Activated T-helper 17 cell treated with anti-CD3 and anti-CD28 coated beads, Interleukin-2, amount 50 U/mL, for 72 hours (primary cell): ENCODE measurements at regions not wholly inside any gene's neighbourhood (a gene's known extent, or its start where the extent isn't known, plus 50 kb on each side); places are given as distances from the start of the nearest gene placed in this dataset.
A peak's percentile ranks its signal among the peaks of the same experiment; 100 is the strongest.
"Not testable (repeated sequence)": the region's sequence is repeated elsewhere in the genome, so short reads cannot be mapped to it uniquely, and the experiment has no call there.

Experiments
- ATAC-seq: fragments of 150-1000 bp; cut with Tn5 transposase; replicated peaks from 2 replicates; pipeline ENCODE4 v1.10.0; 2021; ENCODE audit warnings: mild to moderate bottlenecking, moderate library complexity
- H3K27ac Mint-ChIP-seq: one replicate; pipeline ENCODE4 v1.8.0; 2022; ENCODE audit warnings: mixed read lengths
- H3K27me3 Mint-ChIP-seq: one replicate; pipeline ENCODE4 v1.8.0; 2022; ENCODE audit warnings: mixed read lengths
- H3K36me3 Mint-ChIP-seq: one replicate; pipeline ENCODE4 v1.8.0; 2022; ENCODE audit warnings: low read depth, mild to moderate bottlenecking, mixed read lengths
- H3K4me1 Mint-ChIP-seq: one replicate; pipeline ENCODE4 v1.8.0; 2022; ENCODE audit warnings: mixed read lengths
- H3K4me3 Mint-ChIP-seq: one replicate; pipeline ENCODE4 v1.8.0; 2022; ENCODE audit warnings: mild to moderate bottlenecking, mixed read lengths
- H3K9me3 Mint-ChIP-seq: one replicate; pipeline ENCODE4 v1.8.0; 2022; ENCODE audit warnings: mixed read lengths

- Mint-ChIP-seq H3K27ac (no peak overlapping the region), H3K4me3 (no peak overlapping the region), H3K4me1 (peaks cover 14% of the 10 kb centered on the region), H3K9me3 (no peaks in the 10 kb centered on the region), H3K27me3 (no peaks in the 10 kb centered on the region), H3K36me3 (peaks cover 7% of the 10 kb centered on the region)
- ATAC-seq = no peak
Measured at GRCh38 chr10:60488111-60488669, 98.5 kb upstream of the ANK3 start.

- Mint-ChIP-seq H3K4me3 (no peak overlapping the region), H3K4me1 (peaks cover 14% of the 10 kb centered on the region), H3K9me3 (no peaks in the 10 kb centered on the region), H3K27ac (no peak overlapping the region), H3K27me3 (no peaks in the 10 kb centered on the region), H3K36me3 (peaks cover 7% of the 10 kb centered on the region)
- ATAC-seq = no peak
Measured at GRCh38 chr10:60487543-60487942, 97.9 kb upstream of the ANK3 start.

GRCh38 chr10:60485025-60485424, 95.3 kb upstream of the ANK3 start:
- H3K4me3 Mint-ChIP-seq = no peak overlapping the region
- no peak for ATAC-seq
- no peaks in the 10 kb centered on the region for H3K27me3 Mint-ChIP-seq
- peaks cover 1% of the 10 kb centered on the region for H3K9me3 Mint-ChIP-seq
- H3K27ac Mint-ChIP-seq = no peak overlapping the region
- peaks cover 11% of the 10 kb centered on the region for H3K4me1 Mint-ChIP-seq
- peaks cover 7% of the 10 kb centered on the region for H3K36me3 Mint-ChIP-seq

DNA sequence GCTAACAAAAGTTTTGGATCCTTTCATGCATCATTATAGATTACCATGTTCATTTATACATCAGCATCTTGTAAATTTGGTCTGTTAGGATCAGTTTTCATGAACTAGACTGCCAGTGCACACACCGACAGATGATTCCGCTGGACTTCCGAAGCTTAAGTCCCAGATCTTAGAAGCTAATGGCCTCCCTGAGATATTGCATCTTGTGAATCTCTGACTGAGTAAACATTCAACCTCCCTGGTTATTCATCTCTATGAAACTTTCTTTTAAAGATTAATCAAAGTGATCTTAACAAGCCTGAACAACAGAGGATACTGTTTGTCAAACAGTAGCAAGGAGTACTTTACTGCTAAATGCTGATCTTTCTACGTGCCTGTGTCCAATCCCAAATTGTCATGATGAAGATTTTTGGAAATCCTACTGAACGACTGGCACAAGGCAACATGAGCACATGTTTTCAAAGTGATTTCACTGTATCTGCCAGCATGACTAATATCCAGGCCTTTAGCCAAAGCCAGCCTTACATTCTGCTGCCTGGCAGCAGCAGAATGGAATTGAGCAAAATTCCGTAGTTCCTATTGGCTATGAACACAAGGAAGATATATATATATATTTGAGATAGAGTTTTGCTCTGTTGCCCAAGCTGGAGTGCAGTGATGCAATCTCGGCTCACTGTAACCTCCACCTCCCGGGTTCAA, 91.3 kb upstream of the ANK3 start:
- Mint-ChIP-seq H3K27ac (no peak overlapping the region), H3K9me3 (peaks cover 4% of the 10 kb centered on the region), H3K4me1 (peaks cover 11% of the 10 kb centered on the region), H3K4me3 (no peak overlapping the region), H3K27me3 (no peaks in the 10 kb centered on the region), H3K36me3 (no peaks in the 10 kb centered on the region)
- ATAC-seq = no peak

GRCh38 chr10:60479305-60480020, 89.8 kb upstream of the ANK3 start:
- H3K36me3 Mint-ChIP-seq = no peaks in the 10 kb centered on the region
- peaks cover 4% of the 10 kb centered on the region for H3K9me3 Mint-ChIP-seq
- no peaks in the 10 kb centered on the region for H3K27me3 Mint-ChIP-seq
- ATAC-seq = peak; percentile 96
- H3K27ac Mint-ChIP-seq = peak overlapping the region; percentile 37
- H3K4me3 Mint-ChIP-seq = peak overlapping the region; percentile 14
- peaks cover 11% of the 10 kb centered on the region for H3K4me1 Mint-ChIP-seq

DNA sequence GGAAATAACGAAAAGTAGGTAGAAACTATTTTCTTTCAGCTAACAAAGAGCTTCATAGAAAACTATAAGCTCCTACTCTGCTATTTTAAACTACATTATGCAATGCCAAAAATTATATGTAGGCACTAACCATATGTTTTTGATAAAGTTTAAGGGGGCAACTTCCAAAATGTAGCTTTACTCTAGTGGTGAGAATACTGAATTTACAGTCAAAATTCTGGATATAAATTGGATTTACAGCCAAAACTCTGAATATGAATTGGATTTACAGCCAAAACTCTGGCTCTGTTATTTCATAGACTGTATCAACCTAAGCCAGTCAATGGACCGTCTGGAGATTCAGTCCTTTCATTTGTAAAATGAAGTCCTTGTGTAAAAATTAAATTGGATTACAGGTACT, 86.8 kb upstream of the ANK3 start:
- Mint-ChIP-seq H3K4me1 (peaks cover 7% of the 10 kb centered on the region), H3K27ac (no peak overlapping the region), H3K9me3 (peaks cover 4% of the 10 kb centered on the region), H3K4me3 (no peak overlapping the region), H3K27me3 (no peaks in the 10 kb centered on the region), H3K36me3 (peaks cover 6% of the 10 kb centered on the region)
- no peak for ATAC-seq

- H3K27me3 Mint-ChIP-seq = no peaks in the 10 kb centered on the region
- peaks cover 6% of the 10 kb centered on the region for H3K36me3 Mint-ChIP-seq
- H3K4me3 Mint-ChIP-seq = no peak overlapping the region
- H3K27ac Mint-ChIP-seq = no peak overlapping the region
- no peaks in the 10 kb centered on the region for H3K9me3 Mint-ChIP-seq
- no peaks in the 10 kb centered on the region for H3K4me1 Mint-ChIP-seq
- ATAC-seq = no peak
Measured at GRCh38 chr10:60473557-60473956, 83.9 kb upstream of the ANK3 start.

GRCh38 chr10:60470091-60470490, 80.4 kb upstream of the ANK3 start:
- H3K27ac Mint-ChIP-seq = no peak overlapping the region
- no peaks in the 10 kb centered on the region for H3K4me1 Mint-ChIP-seq
- no peaks in the 10 kb centered on the region for H3K9me3 Mint-ChIP-seq
- H3K27me3 Mint-ChIP-seq = no peaks in the 10 kb centered on the region
- H3K36me3 Mint-ChIP-seq = peaks cover 12% of the 10 kb centered on the region
- ATAC-seq = no peak
- no peak overlapping the region for H3K4me3 Mint-ChIP-seq

DNA sequence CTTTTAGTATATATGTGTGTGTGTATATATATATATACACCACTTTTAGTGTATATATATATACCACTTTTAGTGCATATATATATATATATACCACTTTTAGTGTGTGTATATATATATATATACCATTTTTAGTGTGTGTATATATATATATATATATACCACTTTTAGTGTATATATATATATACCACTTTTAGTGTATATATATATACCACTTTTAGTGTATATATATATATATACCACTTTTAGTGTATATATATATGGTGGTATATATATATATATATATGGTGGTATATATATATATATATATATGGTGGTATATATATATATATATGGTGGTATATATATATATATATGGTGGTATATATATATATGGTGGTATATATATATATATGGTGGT, 79.5 kb upstream of the ANK3 start:
- ATAC-seq, H3K27ac Mint-ChIP-seq, H3K4me1 Mint-ChIP-seq, H3K9me3 Mint-ChIP-seq, H3K4me3 Mint-ChIP-seq, H3K27me3 Mint-ChIP-seq: not testable (repeated sequence)
- peaks cover 12% of the 10 kb centered on the region for H3K36me3 Mint-ChIP-seq

GRCh38 chr10:60467202-60467546, 77.5 kb upstream of the ANK3 start:
- H3K27ac Mint-ChIP-seq = no peak overlapping the region
- H3K27me3 Mint-ChIP-seq = no peaks in the 10 kb centered on the region
- H3K36me3 Mint-ChIP-seq = peaks cover 6% of the 10 kb centered on the region
- no peak overlapping the region for H3K4me3 Mint-ChIP-seq
- ATAC-seq = no peak
- no peaks in the 10 kb centered on the region for H3K4me1 Mint-ChIP-seq
- no peaks in the 10 kb centered on the region for H3K9me3 Mint-ChIP-seq

DNA sequence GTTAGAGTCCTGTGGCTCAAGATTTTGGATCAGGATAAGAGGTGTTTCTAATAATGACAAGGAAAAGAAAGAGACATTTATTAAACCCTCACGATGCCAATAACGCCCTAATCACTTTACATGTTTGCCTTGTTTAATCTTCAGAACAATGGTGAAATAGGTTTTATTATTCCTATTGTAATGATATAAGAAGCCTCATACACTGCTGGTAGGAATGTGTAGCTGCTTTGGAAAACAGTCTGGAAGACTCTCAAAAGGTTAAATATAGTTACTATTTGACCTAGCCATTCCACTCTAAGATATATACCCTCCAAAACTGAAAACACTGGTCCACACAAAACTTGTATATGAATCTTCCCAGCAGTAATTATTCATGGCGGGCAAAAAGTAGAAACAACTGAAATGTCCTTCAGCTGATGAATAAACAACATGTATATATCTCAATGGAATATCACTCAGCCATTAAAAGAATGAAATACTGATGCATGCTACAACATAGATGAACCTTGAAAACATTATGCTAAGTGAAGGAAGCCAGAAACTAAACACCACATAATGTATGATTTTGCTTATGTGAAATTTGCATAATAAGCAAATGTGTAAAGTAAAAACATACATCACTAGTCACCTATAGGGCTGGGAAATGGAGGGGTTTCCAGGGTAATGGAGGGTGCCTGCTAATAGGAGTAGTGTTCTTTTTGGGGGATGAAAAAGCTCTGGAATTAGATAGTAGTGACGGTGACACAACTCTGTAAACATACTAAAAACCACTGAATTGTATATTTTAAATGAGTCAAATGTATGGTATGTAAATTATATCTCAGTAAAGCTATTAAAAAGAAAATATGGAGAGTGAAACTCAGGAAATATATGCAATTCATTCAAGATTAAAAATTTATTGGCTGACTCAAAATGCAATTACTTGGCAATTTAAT, 76.9 kb upstream of the ANK3 start:
- Mint-ChIP-seq H3K36me3 (peaks cover 6% of the 10 kb centered on the region), H3K27me3 (no peaks in the 10 kb centered on the region), H3K4me1 (no peaks in the 10 kb centered on the region), H3K27ac (no peak overlapping the region), H3K4me3 (no peak overlapping the region), H3K9me3 (no peaks in the 10 kb centered on the region)
- ATAC-seq = no peak

- Mint-ChIP-seq H3K36me3 (peaks cover 6% of the 10 kb centered on the region), H3K4me3 (no peak overlapping the region)
- no peak for ATAC-seq
Measured at GRCh38 chr10:60465801-60466200, 76.1 kb upstream of the ANK3 start.

DNA sequence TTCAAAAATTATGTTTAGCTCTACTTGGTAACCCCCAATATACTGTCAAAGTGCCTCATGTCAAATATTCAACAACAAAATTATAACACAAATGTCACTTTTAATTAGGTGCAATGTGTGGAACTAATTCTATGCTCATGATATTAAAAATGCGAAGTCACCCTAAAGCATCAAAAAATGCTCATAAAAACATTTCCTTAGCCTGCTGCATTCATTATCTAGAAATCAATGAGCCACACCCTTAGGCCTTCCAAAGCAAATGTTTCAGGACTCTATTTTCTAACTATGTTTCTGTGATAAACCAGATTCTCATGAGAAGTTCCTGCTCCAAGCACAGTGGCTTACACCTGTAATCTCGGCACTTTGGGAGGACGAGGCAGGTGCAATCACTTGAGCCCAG, 75.0 kb upstream of the ANK3 start:
- Mint-ChIP-seq H3K4me1 (peaks cover 3% of the 10 kb centered on the region), H3K27me3 (no peaks in the 10 kb centered on the region), H3K27ac (no peak overlapping the region), H3K9me3 (no peaks in the 10 kb centered on the region), H3K4me3 (no peak overlapping the region), H3K36me3 (peaks cover 6% of the 10 kb centered on the region)
- ATAC-seq = no peak

More at GRCh38 chr10:60465801-60466200, 76.1 kb upstream of the ANK3 start:
- Mint-ChIP-seq H3K27me3 (no peaks in the 10 kb centered on the region), H3K9me3 (no peaks in the 10 kb centered on the region), H3K27ac (no peak overlapping the region), H3K4me1 (no peaks in the 10 kb centered on the region)

- Mint-ChIP-seq H3K27me3 (no peaks in the 10 kb centered on the region), H3K9me3 (no peaks in the 10 kb centered on the region), H3K27ac (no peak overlapping the region), H3K36me3 (peaks cover 6% of the 10 kb centered on the region), H3K4me3 (no peak overlapping the region), H3K4me1 (peaks cover 5% of the 10 kb centered on the region)
- no peak for ATAC-seq
Measured at GRCh38 chr10:60463746-60464145, 74.1 kb upstream of the ANK3 start.
